ENCODE measurements at regions not wholly inside any gene's neighbourhood (a gene's known extent, or its start where the extent isn't known, plus 50 kb on each side); places are given as distances from the start of the nearest gene placed in this dataset.

- no peak for TF ChIP-seq CTCF (IDR thresholded peaks at IDR 0.05)
These were observed 435.4 kb upstream of the MDFIC2 start for GRCh38 chr3:70747847-70748246.

DNA sequence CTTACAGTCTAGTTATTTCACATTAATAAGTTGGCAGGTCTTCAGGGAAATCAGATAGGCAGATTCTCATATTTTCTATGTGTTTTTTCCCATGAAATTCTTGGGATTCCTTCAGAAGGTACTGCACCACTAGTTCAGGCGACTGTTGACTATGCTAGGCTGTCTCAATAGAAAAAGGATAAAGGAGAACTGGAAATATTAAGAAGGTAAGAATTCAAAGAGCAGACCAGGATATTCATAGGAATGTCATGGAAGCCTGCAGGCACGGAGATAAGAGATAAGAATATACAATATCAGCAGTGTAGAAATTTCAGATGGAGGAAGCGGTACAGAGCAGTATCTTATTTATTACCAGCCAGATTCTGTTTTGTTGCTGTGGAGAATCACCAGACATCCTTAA, 432.1 kb upstream of the MDFIC2 start:
- TF ChIP-seq CTCF (IDR thresholded peaks at IDR 0.05): no peak

- TF ChIP-seq CTCF (IDR thresholded peaks at IDR 0.05): no peak
These were observed 431.3 kb upstream of the MDFIC2 start for GRCh38 chr3:70743754-70744153.

GRCh38 chr3:70742081-70742480, 429.6 kb upstream of the MDFIC2 start:
- TF ChIP-seq CTCF (IDR thresholded peaks at IDR 0.05): no peak

DNA sequence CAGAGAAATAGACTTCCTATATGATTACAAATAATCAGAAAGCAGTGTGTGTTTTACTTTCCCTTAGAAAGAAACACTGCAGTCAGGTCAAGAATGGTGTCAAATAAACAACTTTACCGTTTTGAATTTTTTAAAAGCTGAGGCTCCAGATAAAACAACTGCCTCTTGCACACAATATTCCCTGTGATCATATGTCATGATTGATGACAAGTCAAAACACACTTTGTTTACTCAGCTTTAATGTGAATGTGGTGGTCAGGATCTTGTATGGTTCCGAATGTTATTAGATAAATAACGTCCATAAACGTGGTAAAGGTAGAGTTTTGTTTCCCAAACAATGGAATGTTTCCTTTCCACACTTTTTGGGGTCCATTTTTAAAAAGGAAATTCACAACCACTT, 428.4 kb upstream of the MDFIC2 start:
- no peak for TF ChIP-seq CTCF (IDR thresholded peaks at IDR 0.05)

GRCh38 chr3:70740071-70740470, 427.6 kb upstream of the MDFIC2 start:
- no peak for TF ChIP-seq CTCF (IDR thresholded peaks at IDR 0.05)

GRCh38 chr3:70738291-70738681, 425.8 kb upstream of the MDFIC2 start:
- TF ChIP-seq CTCF (IDR thresholded peaks at IDR 0.05): no peak

- TF ChIP-seq CTCF (IDR thresholded peaks at IDR 0.05): no peak
These were observed 425.3 kb upstream of the MDFIC2 start for GRCh38 chr3:70737666-70738290.
